Activated T-helper 9 cell treated with anti-CD3 and anti-CD28 coated beads, Interleukin-2, amount 50 U/mL, for 16 hours (primary cell): ENCODE measurements at regions not wholly inside any gene's neighbourhood (a gene's known extent, or its start where the extent isn't known, plus 50 kb on each side); places are given as distances from the start of the nearest gene placed in this dataset.

ENCODE experiments used
- DNase-seq: peaks from one replicate; pipeline ENCODE4 v3.0.0-alpha.2; 2020; ENCODE audit warnings: low read depth

DNA sequence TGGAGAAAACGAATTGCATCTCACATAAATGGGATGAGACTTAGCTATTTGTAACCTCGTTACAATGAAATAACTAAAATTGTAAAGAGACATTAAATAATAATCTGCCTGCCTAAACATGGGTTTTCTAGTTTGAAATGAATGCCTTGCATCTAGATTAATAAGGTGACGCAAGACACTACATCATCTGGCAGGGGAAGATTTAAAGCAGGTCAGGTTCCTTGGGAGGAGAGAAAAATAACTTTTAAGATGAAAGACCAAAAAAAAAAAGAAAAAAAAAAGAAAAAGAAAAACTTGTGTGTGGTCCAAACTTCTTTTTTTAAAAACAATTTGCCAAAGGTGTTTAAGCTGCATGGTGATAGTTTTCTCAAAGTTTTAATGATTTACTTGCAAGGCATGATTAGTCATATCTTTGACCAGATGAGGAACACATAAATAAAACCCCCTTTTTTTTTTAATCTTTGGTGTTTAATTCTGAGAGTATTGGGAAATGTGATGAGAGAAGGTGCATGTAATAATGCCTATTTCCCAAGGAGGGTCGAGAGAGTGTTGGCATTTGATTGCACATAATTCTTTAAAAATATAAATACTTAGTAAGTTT, 122.9 kb upstream of the ADAMTSL1 start:
- no peak for DNase-seq

GRCh38 chr9:18352711-18353110, 121.2 kb upstream of the ADAMTSL1 start:
- DNase-seq: no peak

- DNase-seq: no peak
These were observed 120.5 kb upstream of the ADAMTSL1 start for GRCh38 chr9:18353473-18353872.

GRCh38 chr9:18357321-18357720, 116.6 kb upstream of the ADAMTSL1 start:
- no peak for DNase-seq

DNA sequence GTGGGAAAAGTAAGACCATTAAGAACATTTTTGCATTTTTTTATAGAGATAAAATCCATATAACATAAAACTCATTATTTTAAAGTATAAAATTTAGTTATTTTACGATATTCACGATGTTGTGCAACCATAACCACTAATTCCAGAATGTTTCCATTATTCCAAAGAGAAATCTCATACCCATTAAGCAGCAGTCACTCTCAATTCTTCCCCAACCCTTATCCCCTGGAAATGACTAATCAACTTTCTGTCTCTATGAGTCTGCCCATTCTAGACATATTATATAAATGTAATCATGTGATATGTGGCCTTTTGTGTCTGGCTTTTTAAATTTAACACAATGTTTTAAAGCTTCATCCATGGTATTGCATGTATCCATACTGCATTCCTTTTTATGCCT, 115.6 kb upstream of the ADAMTSL1 start:
- DNase-seq: no peak

GRCh38 chr9:18359335-18359734, 114.6 kb upstream of the ADAMTSL1 start:
- no peak for DNase-seq

DNA sequence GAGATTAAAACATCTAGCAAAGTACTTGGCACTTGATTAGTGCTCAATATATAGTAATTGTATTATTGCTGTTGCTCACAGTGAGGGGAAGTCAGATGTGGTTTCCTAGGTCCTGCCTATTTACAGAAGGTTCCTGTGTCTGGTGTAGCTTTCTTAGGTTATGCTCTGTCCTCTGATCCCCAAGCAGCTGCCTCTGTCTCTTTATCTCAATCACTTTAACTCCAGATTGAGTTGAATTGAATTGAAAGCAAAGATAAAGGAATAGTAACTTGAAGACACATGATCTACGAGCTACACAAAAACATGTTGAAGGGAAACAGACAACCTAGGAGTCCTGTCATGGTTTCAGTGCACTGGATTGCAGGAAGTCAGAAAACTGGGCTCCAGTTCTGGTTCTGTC, 113.9 kb upstream of the ADAMTSL1 start:
- DNase-seq: no peak

DNA sequence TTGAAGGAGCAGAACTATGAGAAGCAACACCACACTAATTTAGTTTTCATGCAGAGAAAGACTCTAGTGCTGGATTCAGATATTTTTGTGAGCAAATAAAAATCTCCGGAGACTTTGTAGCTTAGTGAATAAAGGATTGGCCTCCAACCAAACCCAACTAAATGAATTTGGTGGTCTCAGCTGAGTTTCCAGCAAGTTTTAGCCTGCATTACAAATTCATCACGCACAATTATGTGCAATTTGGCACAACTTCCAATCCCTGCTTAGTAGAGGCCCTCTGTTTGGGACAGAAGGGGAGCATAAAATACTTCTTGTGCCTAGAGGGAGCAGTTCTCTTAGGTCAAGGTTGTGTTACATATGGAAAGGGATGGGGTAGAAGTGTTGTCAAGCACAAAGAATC, 112.3 kb upstream of the ADAMTSL1 start:
- DNase-seq: no peak

GRCh38 chr9:18362166-18362565, 111.8 kb upstream of the ADAMTSL1 start:
- no peak for DNase-seq

GRCh38 chr9:18362901-18363685, 110.9 kb upstream of the ADAMTSL1 start:
- no peak for DNase-seq

GRCh38 chr9:18365651-18366050, 108.3 kb upstream of the ADAMTSL1 start:
- DNase-seq: no peak

GRCh38 chr9:18366184-18366583, 107.8 kb upstream of the ADAMTSL1 start:
- no peak for DNase-seq

DNA sequence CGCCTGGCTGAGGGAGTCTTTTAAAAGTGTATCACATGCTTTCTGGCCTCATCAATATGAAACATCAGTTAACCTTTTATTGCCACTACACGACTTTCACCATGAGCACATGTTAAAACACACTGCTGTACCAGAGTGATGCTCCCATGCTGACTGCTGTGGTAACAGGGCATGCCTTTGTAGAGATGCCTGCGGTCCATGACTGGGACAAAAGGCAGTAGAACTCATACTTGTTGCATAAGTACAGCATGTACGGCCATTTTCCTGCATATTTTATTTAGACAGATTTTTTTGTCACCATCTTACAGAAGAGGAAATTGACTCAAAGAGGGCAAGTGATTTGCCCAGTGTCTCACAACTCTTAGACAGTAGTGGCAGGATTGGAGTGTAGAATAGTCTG, 105.7 kb upstream of the ADAMTSL1 start:
- DNase-seq: no peak

DNA sequence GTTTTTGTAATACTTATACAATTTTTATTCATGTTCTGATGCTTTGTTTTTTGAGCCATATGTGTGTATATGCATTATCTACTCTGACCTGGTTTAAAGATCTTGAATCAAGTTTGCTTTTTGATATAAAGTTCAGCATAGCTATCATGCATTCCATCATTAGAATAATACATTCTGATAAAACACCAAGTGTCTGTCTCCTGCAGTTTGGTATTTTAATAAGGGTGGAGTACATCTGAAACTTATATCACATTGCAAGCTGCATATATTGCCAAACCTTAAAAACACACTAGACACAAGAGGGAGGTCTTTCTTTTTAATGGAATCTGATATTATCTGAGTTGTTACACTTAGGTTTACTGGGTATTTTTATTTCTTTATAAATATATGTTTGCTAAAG, 102.8 kb upstream of the ADAMTSL1 start:
- no peak for DNase-seq

DNA sequence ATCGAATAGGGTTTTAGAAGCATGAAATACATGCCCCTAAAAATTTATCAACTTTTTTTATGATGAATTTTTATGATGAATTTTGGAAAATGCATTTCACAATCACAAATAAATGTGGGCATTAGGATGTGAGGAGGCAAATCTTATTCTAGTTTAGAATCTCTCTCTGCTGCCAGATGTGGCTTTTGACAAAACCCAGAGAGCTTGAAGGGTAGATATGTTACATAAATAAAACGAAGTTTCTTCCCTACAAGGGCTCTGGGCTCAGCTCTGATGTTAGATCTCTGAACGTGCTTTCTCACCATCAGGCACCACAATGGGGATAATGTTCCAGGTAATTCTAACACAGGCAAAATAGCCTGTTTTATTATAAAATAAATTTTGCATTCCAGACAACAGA, 102.3 kb upstream of the ADAMTSL1 start:
- no peak for DNase-seq

GRCh38 chr9:18379073-18379811, 94.7 kb upstream of the ADAMTSL1 start:
- DNase-seq: no peak

GRCh38 chr9:18382243-18382642, 91.7 kb upstream of the ADAMTSL1 start:
- no peak for DNase-seq

DNA sequence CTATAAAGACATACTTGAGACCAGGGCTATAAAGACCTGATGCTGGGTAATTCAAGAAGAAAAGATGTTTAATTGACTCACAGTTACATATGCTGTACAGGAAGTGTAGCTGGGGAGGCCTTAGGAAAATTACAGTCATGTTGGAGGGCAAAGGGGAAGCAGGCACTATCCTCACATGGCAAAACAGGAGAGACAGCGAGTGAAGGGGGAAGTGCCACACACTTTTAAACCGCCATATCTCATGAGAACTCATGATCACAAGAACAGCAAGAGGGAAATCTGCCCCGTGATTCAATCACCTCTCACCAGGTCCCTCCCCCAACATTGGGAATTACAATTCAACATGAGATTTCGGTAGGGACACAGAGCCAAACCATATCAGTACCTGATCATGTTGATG, 89.9 kb upstream of the ADAMTSL1 start:
- DNase-seq: no peak

- no peak for DNase-seq
These were observed 88.1 kb upstream of the ADAMTSL1 start for GRCh38 chr9:18385696-18386490.

GRCh38 chr9:18390393-18390792, 83.6 kb upstream of the ADAMTSL1 start:
- no peak for DNase-seq

GRCh38 chr9:18393340-18394130, 80.4 kb upstream of the ADAMTSL1 start:
- no peak for DNase-seq
